Small intestine (tissue), 7 donors: ENCODE measurements at regions not wholly inside any gene's neighbourhood (a gene's known extent, or its start where the extent isn't known, plus 50 kb on each side); places are given as distances from the start of the nearest gene placed in this dataset.

Experiments
- DNase-seq, 2 donors: peaks; one replicate each; pipeline versions ENCODE4 v3.0.0 to v3.0.0-alpha.2; 2013
- FAIRE-seq: peaks from 2 replicates; lab custom pipeline; 2012; peaks lifted over from hg19 to GRCh38; lab: Jason Lieb, UNC
- H3K27ac ChIP-seq, 3 donors: one replicate each; pipeline ENCODE4 v1.5.1; 2013; ENCODE audit warnings: low read length in 2 of 3, mild to moderate bottlenecking in 2 of 3, control low read depth in 1 of 3, inconsistent platforms in 1 of 3, low read depth in 1 of 3, moderate library complexity in 1 of 3
- H3K27me3 ChIP-seq, 3 donors: one replicate each; pipeline ENCODE4 v1.6.1; 2013; ENCODE audit warnings: low read length in 3 of 3, inconsistent platforms in 1 of 3; ENCODE audit not compliant: control insufficient read depth in 3 of 3, insufficient read depth in 3 of 3
- H3K36me3 ChIP-seq, 3 donors: one replicate each; pipeline ENCODE4 v1.6.1; 2013; ENCODE audit warnings: low read length in 3 of 3, inconsistent platforms in 1 of 3, low read depth in 1 of 3, mild to moderate bottlenecking in 1 of 3, moderate library complexity in 1 of 3; ENCODE audit not compliant: control insufficient read depth in 3 of 3, insufficient read depth in 2 of 3
- H3K4me1 ChIP-seq, 3 donors: one replicate each; pipeline ENCODE4 v1.6.1; 2013; ENCODE audit warnings: low read length in 2 of 3, inconsistent platforms in 1 of 3, low read depth in 1 of 3, mild to moderate bottlenecking in 1 of 3, moderate library complexity in 1 of 3; ENCODE audit not compliant: control insufficient read depth in 3 of 3, insufficient read depth in 2 of 3
- H3K4me3 ChIP-seq, 3 donors: one replicate each; pipeline ENCODE4 v1.5.1; 2013; ENCODE audit warnings: low read length in 3 of 3, control low read depth in 1 of 3, inconsistent platforms in 1 of 3, low read depth in 1 of 3, mild to moderate bottlenecking in 1 of 3, moderate library complexity in 1 of 3
- H3K9me3 ChIP-seq, 2 donors: one replicate each; pipeline ENCODE4 v1.6.1; 2013; ENCODE audit warnings: low read depth in 1 of 2, low read length in 1 of 2; ENCODE audit not compliant: control insufficient read depth in 2 of 2, insufficient read depth in 1 of 2
- WGBS, 3 donors: extraction: QIAGEN DNeasy Blood & Tissue Kit; methylation state at CpG; one replicate each; pipeline ENCODE4 v1.1.7; 2013; 5-methylcytosine and 5-hydroxymethylcytosine counted together
- donor health status: healthy with polysubstance abuse.
- donor health status: control.
- donor health status: control.
- donor health status: Bipolar disorder and iron deficiency.
- donor health status: healthy.

DNA sequence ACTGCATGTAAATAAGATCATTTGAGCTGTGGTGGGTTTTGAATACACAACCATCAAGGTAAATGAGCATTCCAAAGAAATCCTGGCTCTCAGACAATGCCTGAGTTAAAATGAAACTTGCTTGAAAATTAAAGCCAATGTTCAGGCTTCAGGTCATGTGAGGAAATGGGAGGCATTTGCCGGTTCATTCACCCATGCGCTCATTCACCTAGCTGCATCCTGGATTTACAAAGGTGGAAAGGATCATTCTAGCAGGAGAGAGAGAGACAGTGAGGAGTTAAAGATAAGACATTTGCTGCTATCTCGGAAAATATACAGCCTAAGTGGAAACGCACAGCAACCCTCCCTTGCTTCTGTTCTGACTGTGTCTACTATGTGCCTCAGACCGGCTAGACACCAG, 143.8 kb upstream of the KLF4 start:
- FAIRE-seq (no peak), DNase-seq (peak in 1 of 2 donors; percentile 69)
- 34 to 58% (median 42%) methylated on average over 5 of the region's 5 CpGs for WGBS, 3 donors

DNA sequence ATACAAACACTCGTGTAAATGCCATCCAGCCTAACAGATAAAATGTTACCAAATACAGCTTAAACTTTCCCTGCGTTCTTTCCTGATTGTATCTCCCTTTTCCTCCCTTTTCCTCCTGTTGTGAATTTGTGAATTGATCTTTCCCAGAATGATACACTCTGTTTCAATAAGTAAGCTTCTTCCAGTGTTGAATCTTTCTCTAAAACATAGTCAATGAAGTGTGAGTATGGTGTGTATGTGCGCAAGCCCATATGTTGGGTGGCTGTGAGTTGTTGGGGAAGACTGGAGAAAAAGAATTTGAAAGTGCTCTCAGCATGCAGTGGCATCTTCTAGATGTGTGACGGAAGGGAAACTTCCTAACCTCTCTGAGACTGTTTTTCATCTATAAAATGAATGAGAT, 143.1 kb upstream of the KLF4 start:
- no peak overlapping the region for H3K4me3 ChIP-seq
- FAIRE-seq (no peak), DNase-seq (no peak)
- no peaks in the 10 kb centered on the region for H3K9me3 ChIP-seq
- H3K4me1 ChIP-seq, result peaks cover 0 to 16% (median 2%) of the 10 kb centered on the region in 3 donors
- no peak overlapping the region for H3K27ac ChIP-seq
- no peaks in the 10 kb centered on the region for H3K36me3 ChIP-seq
- WGBS, 3 donors, result 73 to 78% (median 73%) methylated on average over 4 of the region's 4 CpGs
- H3K27me3 ChIP-seq, result peaks cover 0 to 7% (median 0%) of the 10 kb centered on the region in 3 donors

More for the DNA sequence above, 143.8 kb upstream of the KLF4 start:
- H3K27me3 ChIP-seq, result peaks cover 0 to 7% (median 0%) of the 10 kb centered on the region in 3 donors
- H3K27ac ChIP-seq, result no peak overlapping the region
- peaks cover 0 to 17% (median 2%) of the 10 kb centered on the region in 3 donors for H3K4me1 ChIP-seq
- no peaks in the 10 kb centered on the region for H3K9me3 ChIP-seq
- H3K4me3 ChIP-seq, result no peak overlapping the region
- no peaks in the 10 kb centered on the region for H3K36me3 ChIP-seq

DNA sequence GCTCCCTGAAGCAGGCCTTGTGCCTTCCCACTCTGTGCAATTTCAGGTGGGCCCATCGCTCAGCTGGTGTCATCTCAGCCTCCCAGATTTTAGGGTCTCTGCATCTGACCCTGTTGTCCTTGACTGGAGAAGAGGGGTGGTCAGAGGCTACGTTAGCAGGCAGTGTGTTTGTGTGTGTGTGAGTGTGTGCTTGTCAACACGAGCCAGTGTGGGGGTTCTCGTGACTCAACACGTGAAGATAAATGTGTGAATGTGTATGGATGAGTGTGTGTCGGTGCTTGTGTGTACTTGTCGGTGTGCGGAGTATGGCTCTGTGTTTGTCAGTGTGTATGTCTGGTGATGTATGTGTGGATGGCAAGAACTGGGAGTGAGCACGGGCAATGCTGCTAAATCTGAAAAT, 142.6 kb upstream of the KLF4 start:
- WGBS, 3 donors, result 79 to 91% (median 82%) methylated on average over 9 of the region's 9 CpGs
- no peak for FAIRE-seq

DNA sequence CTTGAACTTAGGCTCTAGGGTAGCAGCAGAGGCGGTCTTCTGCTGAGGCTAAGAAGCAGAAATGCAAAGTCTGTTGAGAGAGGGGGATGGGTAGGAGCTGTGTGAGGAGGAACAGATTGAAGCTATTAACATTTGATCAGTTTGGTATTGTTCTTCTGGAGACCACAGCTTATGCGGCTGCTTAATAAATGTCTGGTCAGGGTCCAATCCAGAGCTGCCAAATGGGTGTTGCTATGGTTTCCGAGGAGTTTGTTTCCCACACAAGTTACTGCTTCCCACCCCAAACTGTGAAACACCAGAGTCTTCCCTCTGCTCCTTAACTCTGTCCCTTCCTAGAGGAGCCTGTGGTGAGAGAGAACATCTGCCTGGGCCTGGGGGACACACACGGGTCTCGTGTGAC, 142.2 kb upstream of the KLF4 start:
- DNase-seq (peak in 1 of 2 donors; percentile 31), FAIRE-seq (no peak)
- Histone ChIP-seq H3K4me1 (peaks cover 0 to 9% (median under 1%) of the 10 kb centered on the region in 3 donors), H3K27me3 (peaks cover 0 to under 1% (median 0%) of the 10 kb centered on the region in 3 donors), H3K27ac (no peak overlapping the region), H3K9me3 (no peaks in the 10 kb centered on the region), H3K4me3 (no peak overlapping the region), H3K36me3 (no peaks in the 10 kb centered on the region)
- WGBS, 3 donors, result 70 to 83% (median 79%) methylated on average over 5 of the region's 5 CpGs

More for the DNA sequence above, 142.6 kb upstream of the KLF4 start:
- H3K9me3 ChIP-seq, result no peaks in the 10 kb centered on the region
- no peak overlapping the region for H3K27ac ChIP-seq
- H3K36me3 ChIP-seq, result no peaks in the 10 kb centered on the region
- peaks cover 0 to 13% (median 2%) of the 10 kb centered on the region in 3 donors for H3K4me1 ChIP-seq
- H3K4me3 ChIP-seq, result no peak overlapping the region
- H3K27me3 ChIP-seq, result peaks cover 0 to 5% (median 0%) of the 10 kb centered on the region in 3 donors
- DNase-seq, result no peak

DNA sequence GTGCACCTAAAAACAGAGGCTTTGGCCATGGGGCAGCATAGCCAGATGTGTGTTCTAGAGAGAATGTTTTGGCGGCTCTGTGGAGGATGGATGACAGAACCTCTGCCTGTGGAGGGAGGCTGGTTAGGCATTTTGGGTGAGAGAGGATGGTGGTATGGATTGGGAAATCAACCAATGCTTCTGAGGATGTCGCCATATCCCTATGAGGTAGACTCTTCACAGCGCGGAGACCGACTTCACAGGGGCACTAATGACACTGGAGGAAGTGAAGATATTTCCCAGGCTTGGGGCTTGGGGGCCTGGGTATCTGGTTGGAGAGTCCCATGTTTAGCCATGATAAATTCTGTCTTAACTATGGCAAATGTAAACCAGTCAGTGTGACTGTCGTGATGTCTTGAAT, 140.6 kb upstream of the KLF4 start:
- Histone ChIP-seq H3K4me1 (peaks cover 0 to 7% (median 0%) of the 10 kb centered on the region in 3 donors), H3K36me3 (no peaks in the 10 kb centered on the region), H3K9me3 (no peaks in the 10 kb centered on the region), H3K4me3 (no peak overlapping the region), H3K27me3 (no peaks in the 10 kb centered on the region), H3K27ac (no peak overlapping the region)
- DNase-seq (no peak), FAIRE-seq (no peak)
- 95 to 98% (median 98%) methylated on average over 6 of the region's 6 CpGs for WGBS, 3 donors

DNA sequence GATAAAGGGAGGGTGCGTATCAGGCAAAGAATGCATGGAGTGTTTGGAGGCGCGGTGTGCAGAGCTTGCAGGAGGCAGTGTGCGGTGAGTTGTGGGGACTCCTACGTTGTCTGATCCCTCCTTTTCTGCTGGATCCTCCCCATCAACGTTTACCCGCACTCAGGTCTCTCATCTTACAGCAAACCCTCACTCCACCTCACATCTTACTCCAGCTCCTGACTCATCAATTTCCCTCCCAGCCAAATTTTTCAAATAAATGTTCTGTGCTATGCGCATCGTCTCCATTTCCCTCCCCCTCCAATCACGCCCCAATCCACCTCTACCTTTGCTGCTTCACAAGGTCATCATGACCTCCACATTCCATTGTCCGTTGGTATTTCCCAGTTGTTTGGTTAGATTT, 138.9 kb upstream of the KLF4 start:
- WGBS, 3 donors, result 88 to 93% (median 93%) methylated on average over 10 to 11 of the region's 11 CpGs

DNA sequence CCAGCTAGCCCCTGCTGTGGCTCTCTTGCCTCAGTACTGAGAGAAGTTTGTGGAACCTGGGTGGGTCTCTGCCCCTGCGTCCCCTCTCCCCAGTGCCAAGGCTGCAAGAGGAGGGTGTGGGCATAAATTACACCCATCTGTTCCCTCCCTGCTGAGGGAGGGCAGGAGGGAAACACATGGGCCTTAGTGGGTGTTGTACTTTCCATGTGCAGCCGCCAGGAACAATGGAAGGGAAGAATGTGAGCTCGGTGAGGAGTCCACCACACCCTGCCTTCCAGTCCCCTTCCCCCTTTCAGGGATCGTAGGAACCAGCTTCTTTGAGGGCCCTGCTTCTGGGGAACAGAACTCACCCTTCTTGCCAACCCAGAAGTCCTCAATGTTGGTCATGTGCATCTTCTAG, 138.2 kb upstream of the KLF4 start:
- H3K4me3 ChIP-seq, result no peak overlapping the region
- no peaks in the 10 kb centered on the region for H3K27me3 ChIP-seq
- peaks cover 0 to 12% of the 10 kb centered on the region in 2 donors for H3K9me3 ChIP-seq
- FAIRE-seq (no peak), DNase-seq (no peak)
- WGBS, 3 donors, result 43 to 62% (median 58%) methylated on average over 4 of the region's 4 CpGs
- no peak overlapping the region for H3K27ac ChIP-seq
- no peaks in the 10 kb centered on the region for H3K4me1 ChIP-seq
- no peaks in the 10 kb centered on the region for H3K36me3 ChIP-seq

More for the DNA sequence above, 138.9 kb upstream of the KLF4 start:
- Histone ChIP-seq H3K9me3 (peaks cover 0 to 11% of the 10 kb centered on the region in 2 donors), H3K4me1 (peaks cover 0 to under 1% (median 0%) of the 10 kb centered on the region in 3 donors), H3K4me3 (no peak overlapping the region), H3K27me3 (no peaks in the 10 kb centered on the region), H3K27ac (no peak overlapping the region), H3K36me3 (no peaks in the 10 kb centered on the region)
- FAIRE-seq, result no peak
- no peak for DNase-seq

DNA sequence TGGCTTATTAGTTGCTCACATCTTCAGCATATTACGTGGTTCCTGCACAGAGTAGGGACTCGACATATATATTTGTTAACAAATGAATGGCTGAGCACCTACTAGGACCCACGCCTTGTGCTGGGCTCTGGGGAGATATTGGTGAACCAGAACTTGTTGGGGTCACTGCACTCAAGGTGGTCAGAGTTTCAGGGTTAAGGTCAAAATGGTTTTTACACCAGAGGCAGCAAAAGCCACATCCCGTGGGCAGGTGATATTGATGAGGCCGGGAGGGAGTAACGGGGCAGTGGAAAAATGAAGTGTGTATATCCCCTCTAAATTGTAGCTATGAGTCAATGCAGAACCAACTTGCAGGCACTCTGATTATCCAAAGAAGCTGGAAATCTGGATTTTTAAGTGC, 136.5 kb upstream of the KLF4 start:
- peaks cover 0 to 12% of the 10 kb centered on the region in 2 donors for H3K9me3 ChIP-seq
- H3K27ac ChIP-seq, result no peak overlapping the region
- WGBS, 3 donors, result 83 to 96% (median 90%) methylated on average over 6 of the region's 6 CpGs
- no peaks in the 10 kb centered on the region for H3K36me3 ChIP-seq
- DNase-seq (no peak), FAIRE-seq (no peak)
- no peak overlapping the region for H3K4me3 ChIP-seq
- H3K4me1 ChIP-seq, result peaks cover 0 to 5% (median 0%) of the 10 kb centered on the region in 3 donors
- no peaks in the 10 kb centered on the region for H3K27me3 ChIP-seq
